CD4-positive, alpha-beta T cell treated with Interferon alpha-2 for 1 hour (primary cell): ENCODE measurements at regions not wholly inside any gene's neighbourhood (a gene's known extent, or its start where the extent isn't known, plus 50 kb on each side); places are given as distances from the start of the nearest gene placed in this dataset.

ENCODE experiments used
- DNase-seq, 2 donors: peaks; one replicate each; pipeline ENCODE4 v3.0.0-alpha.2; 2020 to 2022

- no peak for DNase-seq
These were observed 403.1 kb upstream of the ZNF608 start for GRCh38 chr5:125149527-125149926.

GRCh38 chr5:125150041-125150669, 403.7 kb upstream of the ZNF608 start:
- DNase-seq = no peak

- no peak for DNase-seq
These were observed 404.9 kb upstream of the ZNF608 start for GRCh38 chr5:125151150-125151900.

GRCh38 chr5:125152044-125152443, 405.6 kb upstream of the ZNF608 start:
- no peak for DNase-seq

- no peak for DNase-seq
These were observed 406.2 kb upstream of the ZNF608 start for GRCh38 chr5:125152461-125153189.

GRCh38 chr5:125153231-125153630, 406.8 kb upstream of the ZNF608 start:
- DNase-seq = no peak

GRCh38 chr5:125154301-125155110, 408.1 kb upstream of the ZNF608 start:
- DNase-seq = no peak

GRCh38 chr5:125160787-125161502, 414.5 kb upstream of the ZNF608 start:
- no peak for DNase-seq

GRCh38 chr5:125162714-125163113, 416.3 kb upstream of the ZNF608 start:
- DNase-seq = no peak

GRCh38 chr5:125169396-125169795, 423.0 kb upstream of the ZNF608 start:
- DNase-seq = no peak

- DNase-seq = no peak
These were observed 425.2 kb upstream of the ZNF608 start for GRCh38 chr5:125171641-125172040.

- no peak for DNase-seq
These were observed 429.0 kb upstream of the ZNF608 start for GRCh38 chr5:125175348-125176004.

GRCh38 chr5:125176005-125176390, 429.6 kb upstream of the ZNF608 start:
- no peak for DNase-seq

GRCh38 chr5:125177340-125177739, 430.9 kb upstream of the ZNF608 start:
- no peak for DNase-seq

GRCh38 chr5:125179612-125180011, 433.2 kb upstream of the ZNF608 start:
- DNase-seq = no peak

GRCh38 chr5:125180231-125180829, 433.9 kb upstream of the ZNF608 start:
- DNase-seq = no peak

- DNase-seq = no peak
These were observed 434.7 kb upstream of the ZNF608 start for GRCh38 chr5:125181159-125181558.

GRCh38 chr5:125181955-125182354, 435.5 kb upstream of the ZNF608 start:
- DNase-seq = no peak

- no peak for DNase-seq
These were observed 439.3 kb upstream of the ZNF608 start for GRCh38 chr5:125185740-125186139.

GRCh38 chr5:125186911-125187375, 440.5 kb upstream of the ZNF608 start:
- DNase-seq = no peak

GRCh38 chr5:125189531-125189941, 443.1 kb upstream of the ZNF608 start:
- DNase-seq = no peak
